ENCODE measurements at regions not wholly inside any gene's neighbourhood (a gene's known extent, or its start where the extent isn't known, plus 50 kb on each side); places are given as distances from the start of the nearest gene placed in this dataset.

GRCh38 chr18:21167641-21168377 is 56.2 kb upstream of the ROCK1 start:
- no peaks in the 10 kb centered on the region for H4K20me1 ChIP-seq (ENCODE audit: insufficient read depth, low read length, poor library complexity, severe bottlenecking)

GRCh38 chr18:21168880-21169279 is 57.3 kb upstream of the ROCK1 start:
- Histone ChIP-seq H3K4me2 (ENCODE audit: low read depth, low read length, poor library complexity, severe bottlenecking) (no peak overlapping the region), H3K9me2 (replicated peaks; ENCODE audit: low read depth, low read length) (no peaks in the 10 kb centered on the region), H3K79me2 (ENCODE audit: insufficient read depth, low read length) (no peaks in the 10 kb centered on the region), H3K9me3 (ENCODE audit: insufficient read depth, low read depth, low read length) (no peaks in the 10 kb centered on the region), H3K4me3 (ENCODE audit: low read length, poor library complexity, severe bottlenecking) (no peak overlapping the region), H3F3A (ENCODE audit: low read depth) (no peaks in the 10 kb centered on the region), H2AFZ (ENCODE audit: low read length) (no peak overlapping the region), H3K27me3 (ENCODE audit: insufficient read depth, low read length, poor library complexity, severe bottlenecking) (no peaks in the 10 kb centered on the region), H3K9ac (ENCODE audit: low read depth, low read length, poor library complexity, severe bottlenecking) (no peak overlapping the region), H3K36me3 (ENCODE audit: insufficient read depth, low read length) (no peaks in the 10 kb centered on the region), H4K20me1 (ENCODE audit: insufficient read depth, low read length, poor library complexity, severe bottlenecking) (no peaks in the 10 kb centered on the region), H3K4me1 (ENCODE audit: insufficient read depth, low read length, poor library complexity, severe bottlenecking) (peaks cover 7% of the 10 kb centered on the region)
- TF ChIP-seq EZH2phosphoT487 (IDR thresholded peaks at IDR 0.05; ENCODE audit: borderline replicate concordance) (no peak), CTCF (conservative IDR thresholded peaks at IDR 0.05; ENCODE audit: low read length) (no peak)

More at GRCh38 chr18:21167641-21168377, 56.2 kb upstream of the ROCK1 start:
- no peaks in the 10 kb centered on the region for H3K9me2 ChIP-seq (replicated peaks; ENCODE audit: low read depth, low read length)
- H3K27me3 ChIP-seq (ENCODE audit: insufficient read depth, low read length, poor library complexity, severe bottlenecking) = no peaks in the 10 kb centered on the region
- no peaks in the 10 kb centered on the region for H3K9me3 ChIP-seq (ENCODE audit: insufficient read depth, low read depth, low read length)
- no peak overlapping the region for H3K4me2 ChIP-seq (ENCODE audit: low read depth, low read length, poor library complexity, severe bottlenecking)
- peaks cover 10% of the 10 kb centered on the region for H3K4me1 ChIP-seq (ENCODE audit: insufficient read depth, low read length, poor library complexity, severe bottlenecking)
- H3K36me3 ChIP-seq (ENCODE audit: insufficient read depth, low read length) = no peaks in the 10 kb centered on the region
- H3K9ac ChIP-seq (ENCODE audit: low read depth, low read length, poor library complexity, severe bottlenecking) = no peak overlapping the region
- H3F3A ChIP-seq (ENCODE audit: low read depth) = no peaks in the 10 kb centered on the region
- no peak overlapping the region for H2AFZ ChIP-seq (ENCODE audit: low read length)
- TF ChIP-seq EZH2phosphoT487 (IDR thresholded peaks at IDR 0.05; ENCODE audit: borderline replicate concordance) (no peak), CTCF (conservative IDR thresholded peaks at IDR 0.05; ENCODE audit: low read length) (no peak)
- no peaks in the 10 kb centered on the region for H3K79me2 ChIP-seq (ENCODE audit: insufficient read depth, low read length)
- H3K4me3 ChIP-seq (ENCODE audit: low read length, poor library complexity, severe bottlenecking) = no peak overlapping the region

- Histone ChIP-seq H4K20me1 (ENCODE audit: insufficient read depth, low read length, poor library complexity, severe bottlenecking) (no peaks in the 10 kb centered on the region), H3F3A (ENCODE audit: low read depth) (no peaks in the 10 kb centered on the region), H3K4me1 (ENCODE audit: insufficient read depth, low read length, poor library complexity, severe bottlenecking) (peaks cover 10% of the 10 kb centered on the region), H3K9ac (ENCODE audit: low read depth, low read length, poor library complexity, severe bottlenecking) (no peak overlapping the region), H2AFZ (ENCODE audit: low read length) (no peak overlapping the region), H3K4me3 (ENCODE audit: low read length, poor library complexity, severe bottlenecking) (no peak overlapping the region), H3K36me3 (ENCODE audit: insufficient read depth, low read length) (no peaks in the 10 kb centered on the region), H3K27me3 (ENCODE audit: insufficient read depth, low read length, poor library complexity, severe bottlenecking) (no peaks in the 10 kb centered on the region), H3K9me2 (replicated peaks; ENCODE audit: low read depth, low read length) (no peaks in the 10 kb centered on the region), H3K79me2 (ENCODE audit: insufficient read depth, low read length) (no peaks in the 10 kb centered on the region), H3K4me2 (ENCODE audit: low read depth, low read length, poor library complexity, severe bottlenecking) (peak overlapping the region; percentile 44), H3K9me3 (ENCODE audit: insufficient read depth, low read depth, low read length) (no peaks in the 10 kb centered on the region)
- TF ChIP-seq EZH2phosphoT487 (IDR thresholded peaks at IDR 0.05; ENCODE audit: borderline replicate concordance) (no peak), CTCF (conservative IDR thresholded peaks at IDR 0.05; ENCODE audit: low read length) (no peak)
Measured at GRCh38 chr18:21177822-21178221, 64.2 kb upstream of the GREB1L start.

All from Loucy (cell line).